Prostate gland (tissue), 2 donors: ENCODE measurements at regions not wholly inside any gene's neighbourhood (a gene's known extent, or its start where the extent isn't known, plus 50 kb on each side); places are given as distances from the start of the nearest gene placed in this dataset.

Experiments
- DNase-seq: peaks from one replicate; pipeline ENCODE4 v3.0.0-alpha.2; 2019; ENCODE audit warnings: low spot score
- H3K27ac ChIP-seq, 2 donors: fragments of 200-600 bp; sonication (generic); 2 replicates each; pipeline ENCODE4 v1.5.1; 2017 to 2019
- H3K27me3 ChIP-seq: fragments of 200-600 bp; sonication (generic); replicated peaks from 2 replicates; pipeline ENCODE4 v1.5.1; 2019; ENCODE audit not compliant: insufficient read depth
- H3K36me3 ChIP-seq, 2 donors: fragments of 200-600 bp; sonication (generic); 1 replicate in 1 of 2; 2 replicates in 1 of 2; pipeline versions ENCODE4 v1.5.1 to v1.8.1; 2017 to 2019
- H3K4me1 ChIP-seq: fragments of 200-600 bp; sonication (generic); replicated peaks from 2 replicates; pipeline ENCODE4 v1.5.1; 2019
- H3K4me3 ChIP-seq, 2 donors: fragments of 200-600 bp; sonication (generic); 2 replicates each; pipeline ENCODE4 v1.5.1; 2017 to 2019
- H3K9me3 ChIP-seq: fragments of 200-600 bp; sonication (generic); 2 replicates; pipeline ENCODE4 v1.5.1; 2017
- POLR2A ChIP-seq: fragments of 450-650 bp; IDR thresholded peaks from one replicate; pipeline ENCODE4 v1.6.1; 2016; ENCODE audit warnings: antibody characterized with exemption, mild to moderate bottlenecking
- POLR2AphosphoS5 ChIP-seq: sonication (generic); formaldehyde crosslinking; IDR thresholded peaks from one replicate; pipeline ENCODE4 v1.6.1; 2017; ENCODE audit warnings: antibody characterized with exemption
- WGBS: methylation state at CpG from one replicate; pipeline ENCODE4 v1.1.5; 2018; 5-methylcytosine and 5-hydroxymethylcytosine counted together
- intact Hi-C: fragments of 100-400 bp; cut with DNase I; formaldehyde crosslinking; loops from one replicate; pipeline ENCODE4 v1.14.2; 2022
- TF ChIP-seq, protein P1 (sequence below), 4 experiments: fragments of 200-600 bp in 2 of 4; fragments of 450-650 bp in 2 of 4; sonication (generic) in 2 of 4; IDR thresholded peaks; 1 replicate in 3 of 4; 2 replicates in 1 of 4; pipeline ENCODE4 v1.5.1; 2016 to 2019; ENCODE audit warnings: antibody characterized with exemption in 4 of 4, mild to moderate bottlenecking in 2 of 4, moderate library complexity in 2 of 4

DNA sequence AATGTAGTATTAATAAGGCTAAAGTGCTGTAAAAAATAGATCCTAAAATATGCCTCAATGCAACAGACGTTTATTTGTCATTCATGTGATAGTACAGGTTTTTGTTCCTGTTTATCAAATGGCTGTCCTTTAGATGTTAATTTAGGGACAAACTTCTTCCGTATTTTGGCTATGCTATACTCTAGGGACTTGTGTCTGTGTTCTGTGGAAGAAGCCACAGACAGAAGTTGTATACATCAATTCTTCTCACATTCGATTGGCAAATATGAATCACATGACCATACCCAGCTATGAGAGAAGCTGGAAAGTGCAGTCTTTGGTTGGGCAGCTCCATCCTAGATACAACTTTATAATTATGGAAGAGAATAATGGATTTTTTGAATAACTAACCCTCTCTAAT is 232.7 kb upstream of the SNX7 start:
- Histone ChIP-seq H3K4me1 (no peaks in the 10 kb centered on the region), H3K36me3 (no peaks in the 10 kb centered on the region), H3K27me3 (no peaks in the 10 kb centered on the region), H3K9me3 (no peaks in the 10 kb centered on the region), H3K27ac (no peak overlapping the region), H3K4me3 (no peak overlapping the region)
- TF ChIP-seq, protein P1, sequence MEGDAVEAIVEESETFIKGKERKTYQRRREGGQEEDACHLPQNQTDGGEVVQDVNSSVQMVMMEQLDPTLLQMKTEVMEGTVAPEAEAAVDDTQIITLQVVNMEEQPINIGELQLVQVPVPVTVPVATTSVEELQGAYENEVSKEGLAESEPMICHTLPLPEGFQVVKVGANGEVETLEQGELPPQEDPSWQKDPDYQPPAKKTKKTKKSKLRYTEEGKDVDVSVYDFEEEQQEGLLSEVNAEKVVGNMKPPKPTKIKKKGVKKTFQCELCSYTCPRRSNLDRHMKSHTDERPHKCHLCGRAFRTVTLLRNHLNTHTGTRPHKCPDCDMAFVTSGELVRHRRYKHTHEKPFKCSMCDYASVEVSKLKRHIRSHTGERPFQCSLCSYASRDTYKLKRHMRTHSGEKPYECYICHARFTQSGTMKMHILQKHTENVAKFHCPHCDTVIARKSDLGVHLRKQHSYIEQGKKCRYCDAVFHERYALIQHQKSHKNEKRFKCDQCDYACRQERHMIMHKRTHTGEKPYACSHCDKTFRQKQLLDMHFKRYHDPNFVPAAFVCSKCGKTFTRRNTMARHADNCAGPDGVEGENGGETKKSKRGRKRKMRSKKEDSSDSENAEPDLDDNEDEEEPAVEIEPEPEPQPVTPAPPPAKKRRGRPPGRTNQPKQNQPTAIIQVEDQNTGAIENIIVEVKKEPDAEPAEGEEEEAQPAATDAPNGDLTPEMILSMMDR (IDR thresholded peaks at IDR 0.05) = no peak
- TF ChIP-seq POLR2A (no peak), POLR2AphosphoS5 (no peak)
- intact Hi-C loops = no loop called here
- DNase-seq = no peak
- 95% methylated on average over 3 of the region's 3 CpGs for WGBS

DNA sequence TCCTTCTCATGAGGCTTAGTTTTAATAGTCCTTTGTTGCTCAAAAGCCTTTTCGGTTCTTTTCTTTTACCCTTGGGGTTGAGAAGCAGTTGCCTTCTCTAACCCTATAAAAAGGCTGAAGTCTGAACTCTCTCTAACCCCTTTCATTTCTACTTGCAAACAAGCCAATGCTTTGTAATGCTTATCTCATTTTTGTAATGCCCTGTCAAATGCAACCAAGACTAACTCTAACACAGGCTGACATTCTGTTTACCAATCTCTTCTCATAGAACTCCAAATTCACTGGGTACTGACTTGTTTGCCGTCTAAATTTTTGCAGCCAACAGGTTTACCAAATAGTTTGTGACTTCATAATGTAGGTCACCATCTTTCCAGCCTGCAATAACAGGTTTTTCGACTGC is 233.9 kb upstream of the SNX7 start:
- H3K9me3 ChIP-seq = no peaks in the 10 kb centered on the region
- 31% methylated on average over 3 of the region's 3 CpGs for whole genome bisulfite sequencing
- intact Hi-C loops = no loop called here

DNA sequence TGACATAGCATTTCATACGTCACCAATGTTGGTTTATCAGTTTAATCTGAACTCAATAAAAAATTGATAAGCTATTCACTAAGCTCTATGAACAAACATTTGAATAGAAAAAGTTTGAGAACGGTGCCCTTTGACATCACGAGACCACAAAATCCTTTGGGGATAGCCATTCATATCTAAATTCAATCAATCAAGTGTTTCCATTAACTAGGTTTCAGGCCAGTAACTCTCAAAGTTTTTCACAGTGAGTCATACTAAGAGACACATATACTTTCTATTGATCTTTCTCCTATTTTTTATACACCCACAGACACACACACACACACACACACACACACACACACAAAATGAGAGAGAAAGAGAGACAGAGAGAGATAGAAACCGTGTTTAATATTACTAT is 235.4 kb upstream of the SNX7 start:
- DNase-seq = no peak
- Histone ChIP-seq H3K36me3 (no peaks in the 10 kb centered on the region), H3K4me3 (no peak overlapping the region), H3K27me3 (no peaks in the 10 kb centered on the region), H3K9me3 (no peaks in the 10 kb centered on the region), H3K27ac (no peak overlapping the region), H3K4me1 (no peaks in the 10 kb centered on the region)
- 78% methylated on average over 4 of the region's 4 CpGs for WGBS
- no peak for TF ChIP-seq POLR2AphosphoS5
- no peak for TF ChIP-seq POLR2A
- TF ChIP-seq, protein P1 (IDR thresholded peaks at IDR 0.05) = no peak
- intact Hi-C loops = no loop called here

More for the DNA sequence above, 233.9 kb upstream of the SNX7 start:
- Histone ChIP-seq H3K27me3 (no peaks in the 10 kb centered on the region), H3K4me1 (no peaks in the 10 kb centered on the region), H3K4me3 (no peak overlapping the region), H3K27ac (no peak overlapping the region), H3K36me3 (no peaks in the 10 kb centered on the region)
- TF ChIP-seq POLR2AphosphoS5 = no peak
- TF ChIP-seq POLR2A = no peak
- TF ChIP-seq, protein P1 (IDR thresholded peaks at IDR 0.05) = no peak
- DNase-seq = no peak

DNA sequence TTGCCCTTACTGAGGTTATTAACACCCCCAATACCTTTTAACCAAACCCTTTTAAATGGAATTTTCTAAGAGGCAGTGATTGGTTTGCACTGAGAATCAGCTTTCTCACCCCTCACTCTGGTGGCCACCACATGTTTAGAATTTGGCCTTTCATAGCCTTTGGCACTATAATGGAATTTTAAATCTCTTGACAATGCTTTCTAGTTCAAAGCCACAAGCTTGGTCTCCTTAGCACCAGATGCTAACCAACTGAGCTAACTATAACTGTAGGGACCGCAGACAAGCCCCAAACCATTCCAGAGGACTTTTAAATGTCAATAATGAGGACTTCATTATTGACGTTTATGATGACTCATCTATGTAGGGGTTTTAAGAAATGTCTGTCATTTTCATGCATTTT is 238.7 kb upstream of the SNX7 start:
- 74% methylated on average over 2 of the region's 2 CpGs for whole genome bisulfite sequencing

DNA sequence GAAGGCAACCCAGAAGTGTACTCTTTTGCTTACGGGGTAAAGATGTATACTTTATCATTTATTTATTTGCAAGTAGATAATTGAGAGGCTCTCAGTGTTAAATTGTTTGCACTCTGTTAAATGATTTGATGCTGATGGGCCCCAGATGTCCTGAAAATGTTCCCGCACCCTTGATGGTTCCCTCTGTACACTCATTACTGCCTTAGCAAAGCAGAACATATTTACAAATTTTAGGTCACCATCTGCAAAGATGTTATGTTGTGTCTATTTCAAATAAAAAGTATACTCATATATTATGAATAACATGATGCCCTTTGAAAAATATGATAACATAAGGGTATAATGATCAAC is 240.5 kb upstream of the SNX7 start:
- Histone ChIP-seq H3K36me3 (no peaks in the 10 kb centered on the region), H3K27me3 (no peaks in the 10 kb centered on the region), H3K4me1 (no peaks in the 10 kb centered on the region), H3K27ac (no peak overlapping the region), H3K9me3 (no peaks in the 10 kb centered on the region), H3K4me3 (no peak overlapping the region)
- 60% methylated on average over 2 of the region's 2 CpGs for WGBS
- intact Hi-C loops = no loop called here
- DNase-seq = no peak
- TF ChIP-seq, protein P1 (IDR thresholded peaks at IDR 0.05) = no peak
- TF ChIP-seq POLR2A (no peak), POLR2AphosphoS5 (no peak)

More for the DNA sequence above, 238.7 kb upstream of the SNX7 start:
- intact Hi-C loops = no loop called here
- Histone ChIP-seq H3K4me3 (no peak overlapping the region), H3K9me3 (no peaks in the 10 kb centered on the region), H3K36me3 (no peaks in the 10 kb centered on the region), H3K27ac (no peak overlapping the region), H3K27me3 (no peaks in the 10 kb centered on the region), H3K4me1 (no peaks in the 10 kb centered on the region)
- DNase-seq = no peak
- TF ChIP-seq, protein P1 (IDR thresholded peaks at IDR 0.05) = no peak
- TF ChIP-seq POLR2AphosphoS5 (no peak), POLR2A (no peak)
